ENCODE measurements at regions not wholly inside any gene's neighbourhood (a gene's known extent, or its start where the extent isn't known, plus 50 kb on each side); places are given as distances from the start of the nearest gene placed in this dataset.
A peak's percentile ranks its signal among the peaks of the same experiment; 100 is the strongest.

DNA sequence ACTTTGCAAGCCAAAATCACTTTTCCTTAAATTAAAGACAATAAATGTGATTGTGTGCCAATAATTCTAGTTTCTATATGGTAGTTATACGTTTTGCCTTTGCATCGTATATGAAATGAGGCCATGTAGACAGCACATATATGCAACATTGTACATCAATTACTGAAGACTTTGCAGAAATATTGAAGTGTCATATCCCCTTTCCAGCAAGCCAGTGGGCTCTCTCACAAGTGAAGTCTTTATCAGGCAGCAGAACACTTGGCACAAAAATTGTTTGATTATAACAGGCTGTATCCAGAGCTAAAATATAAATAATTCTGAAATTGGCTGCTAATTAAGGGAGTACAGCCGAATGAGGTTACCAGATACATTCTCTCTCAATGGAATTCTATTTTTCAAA, 588.6 kb upstream of the SEMA3D start:
- ATAC-seq (replicated peaks; ENCODE audit: extremely low read depth, poor library complexity, severe bottlenecking) (no peak), DNase-seq (ENCODE audit: low spot score in 2 of 2) (no peak)
- no peaks in the 10 kb centered on the region for H3K36me3 Mint-ChIP-seq (ENCODE audit: insufficient read depth)
- H3K4me1 Mint-ChIP-seq: no peaks in the 10 kb centered on the region
- no peak overlapping the region for H3K4me3 Mint-ChIP-seq
- no peak overlapping the region for H3K27ac Mint-ChIP-seq (ENCODE audit: low read depth)
- peaks cover 11% of the 10 kb centered on the region for H3K9me3 Mint-ChIP-seq
- no peaks in the 10 kb centered on the region for H3K27me3 Mint-ChIP-seq

DNA sequence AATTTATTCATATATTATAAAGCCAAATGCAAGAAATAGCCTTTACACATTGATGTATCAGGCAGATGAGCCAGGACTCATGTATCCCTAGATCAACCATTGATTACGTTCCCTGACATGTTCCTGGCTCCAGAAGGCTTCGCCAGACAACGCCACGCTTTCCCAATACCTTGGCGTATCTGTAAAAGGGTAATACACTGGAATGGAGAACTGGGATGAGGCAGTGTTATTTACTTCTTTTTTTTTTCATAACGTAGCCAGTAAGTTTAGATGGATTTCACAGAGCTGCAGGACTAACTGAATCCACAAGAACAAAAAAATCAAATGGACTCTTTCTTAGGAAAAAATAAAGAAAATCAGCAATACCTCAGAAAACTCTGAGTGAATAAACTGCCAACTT, 588.1 kb upstream of the SEMA3D start:
- Mint-ChIP-seq H3K4me1 (no peaks in the 10 kb centered on the region), H3K27ac (ENCODE audit: low read depth) (no peak overlapping the region), H3K9me3 (peaks cover 7% of the 10 kb centered on the region), H3K4me3 (no peak overlapping the region), H3K27me3 (no peaks in the 10 kb centered on the region), H3K36me3 (ENCODE audit: insufficient read depth) (no peaks in the 10 kb centered on the region)
- no peak for ATAC-seq (replicated peaks; ENCODE audit: extremely low read depth, poor library complexity, severe bottlenecking)
- no peak for DNase-seq (ENCODE audit: low spot score in 2 of 2)

DNA sequence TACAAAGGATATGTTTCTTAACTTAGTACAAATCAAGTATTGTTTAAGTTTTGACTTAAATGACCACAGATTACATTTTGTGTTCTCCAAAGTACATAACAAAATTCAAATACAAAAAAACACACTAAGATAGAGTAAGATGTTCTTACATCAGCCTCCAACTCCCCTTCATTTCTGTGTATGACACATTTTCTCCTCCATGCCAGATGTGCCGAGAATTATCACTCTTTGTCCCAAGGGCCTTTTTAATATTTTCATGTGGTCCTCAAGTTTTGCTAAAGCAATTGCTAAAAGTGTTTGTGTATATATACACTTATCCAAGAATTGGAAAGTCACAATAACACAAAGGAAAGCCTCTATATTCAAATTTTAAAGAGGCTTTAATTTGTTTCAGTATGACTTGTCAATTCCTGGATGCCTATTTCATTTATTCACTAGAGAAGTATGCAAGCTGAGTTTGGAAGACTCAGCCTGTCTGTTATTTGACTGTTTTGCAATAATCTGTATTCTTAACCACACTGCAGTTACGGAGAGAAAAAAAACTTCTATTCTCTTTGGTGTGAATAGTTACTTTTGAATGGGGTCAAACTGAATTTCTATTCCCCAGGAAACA, 586.4 kb upstream of the SEMA3D start:
- DNase-seq (ENCODE audit: low spot score in 2 of 2): no peak
- ATAC-seq (replicated peaks; ENCODE audit: extremely low read depth, poor library complexity, severe bottlenecking): no peak
- H3K36me3 Mint-ChIP-seq (ENCODE audit: insufficient read depth): no peaks in the 10 kb centered on the region
- no peaks in the 10 kb centered on the region for H3K27me3 Mint-ChIP-seq
- no peaks in the 10 kb centered on the region for H3K4me1 Mint-ChIP-seq
- H3K9me3 Mint-ChIP-seq: peaks cover 6% of the 10 kb centered on the region
- no peak overlapping the region for H3K27ac Mint-ChIP-seq (ENCODE audit: low read depth)
- H3K4me3 Mint-ChIP-seq: no peak overlapping the region

DNA sequence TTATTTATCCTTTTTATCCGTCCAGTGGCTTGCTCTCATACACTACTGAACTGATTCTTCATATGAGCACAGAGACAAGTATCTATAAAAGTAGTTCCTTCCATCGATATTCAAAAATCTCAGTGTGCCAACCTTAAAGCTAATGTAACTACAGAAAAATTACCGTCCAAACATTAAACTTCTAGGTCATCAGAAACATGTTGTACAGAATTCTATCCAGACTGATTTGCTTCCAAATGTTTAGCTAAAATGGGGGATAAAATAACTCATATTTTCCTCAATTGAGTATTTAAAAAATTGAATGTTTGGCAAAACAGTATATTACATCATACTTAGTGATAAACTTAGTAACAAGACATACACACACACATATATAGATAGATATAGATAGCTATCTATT, 584.7 kb upstream of the SEMA3D start:
- ATAC-seq (replicated peaks; ENCODE audit: extremely low read depth, poor library complexity, severe bottlenecking) (no peak), DNase-seq (ENCODE audit: low spot score in 2 of 2) (no peak)
- no peak overlapping the region for H3K27ac Mint-ChIP-seq (ENCODE audit: low read depth)
- H3K27me3 Mint-ChIP-seq: no peaks in the 10 kb centered on the region
- H3K36me3 Mint-ChIP-seq (ENCODE audit: insufficient read depth): no peaks in the 10 kb centered on the region
- no peak overlapping the region for H3K4me3 Mint-ChIP-seq
- no peaks in the 10 kb centered on the region for H3K4me1 Mint-ChIP-seq
- H3K9me3 Mint-ChIP-seq: no peaks in the 10 kb centered on the region

DNA sequence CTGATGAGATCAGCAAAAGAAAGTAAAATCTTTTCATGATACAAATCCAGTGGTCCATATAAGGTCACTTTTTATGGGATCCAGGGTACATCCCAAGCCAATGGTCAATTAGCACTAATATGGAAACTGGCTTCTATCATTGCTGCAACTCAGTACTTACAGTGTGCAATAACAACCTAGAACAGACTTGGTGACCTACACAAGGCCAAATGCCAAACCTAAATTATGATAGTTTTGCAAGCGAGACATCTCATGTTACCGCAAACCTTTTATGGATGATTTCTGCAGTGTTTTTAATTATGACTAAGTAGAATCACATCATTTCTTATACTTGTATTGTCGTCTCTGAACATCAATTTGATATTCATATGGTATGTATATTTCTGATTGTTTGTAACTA, 583.5 kb upstream of the SEMA3D start:
- H3K27ac Mint-ChIP-seq (ENCODE audit: low read depth): no peak overlapping the region
- no peaks in the 10 kb centered on the region for H3K4me1 Mint-ChIP-seq
- no peak for DNase-seq (ENCODE audit: low spot score in 2 of 2)
- no peaks in the 10 kb centered on the region for H3K27me3 Mint-ChIP-seq
- no peak overlapping the region for H3K4me3 Mint-ChIP-seq
- no peaks in the 10 kb centered on the region for H3K36me3 Mint-ChIP-seq (ENCODE audit: insufficient read depth)
- no peak for ATAC-seq (replicated peaks; ENCODE audit: extremely low read depth, poor library complexity, severe bottlenecking)
- H3K9me3 Mint-ChIP-seq: no peaks in the 10 kb centered on the region

DNA sequence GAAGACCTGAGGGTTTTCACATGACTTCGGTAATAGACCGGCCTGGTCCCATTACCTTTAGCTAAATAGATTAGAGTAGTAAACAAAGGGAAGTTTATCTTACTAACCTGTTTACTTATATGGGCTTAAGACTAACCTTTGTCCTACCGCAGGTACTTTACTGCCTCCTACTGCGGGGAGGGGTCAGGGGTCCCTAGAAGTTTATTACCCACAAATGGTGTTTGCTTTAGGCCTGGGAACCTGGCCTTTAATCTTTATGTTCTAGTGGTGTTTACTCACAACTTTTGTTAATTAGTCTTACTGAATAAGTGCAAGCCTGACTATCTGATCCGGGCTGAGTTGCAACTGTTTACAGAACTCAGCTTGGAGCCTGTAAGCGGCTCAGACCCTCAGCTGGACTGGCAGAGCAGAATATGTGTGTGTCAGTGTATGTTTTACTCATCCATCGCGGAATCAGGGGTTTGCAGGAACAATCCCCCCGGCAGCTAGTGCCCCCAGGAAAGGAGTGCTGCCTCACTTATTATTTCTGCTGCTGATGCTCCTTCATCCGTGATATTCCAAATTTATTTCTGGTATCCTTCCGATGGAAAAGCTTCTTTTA, 578.9 kb upstream of the SEMA3D start:
- Mint-ChIP-seq H3K27ac (ENCODE audit: low read depth) (no peak overlapping the region), H3K27me3 (no peaks in the 10 kb centered on the region)
- no peak for ATAC-seq (replicated peaks; ENCODE audit: extremely low read depth, poor library complexity, severe bottlenecking)

DNA sequence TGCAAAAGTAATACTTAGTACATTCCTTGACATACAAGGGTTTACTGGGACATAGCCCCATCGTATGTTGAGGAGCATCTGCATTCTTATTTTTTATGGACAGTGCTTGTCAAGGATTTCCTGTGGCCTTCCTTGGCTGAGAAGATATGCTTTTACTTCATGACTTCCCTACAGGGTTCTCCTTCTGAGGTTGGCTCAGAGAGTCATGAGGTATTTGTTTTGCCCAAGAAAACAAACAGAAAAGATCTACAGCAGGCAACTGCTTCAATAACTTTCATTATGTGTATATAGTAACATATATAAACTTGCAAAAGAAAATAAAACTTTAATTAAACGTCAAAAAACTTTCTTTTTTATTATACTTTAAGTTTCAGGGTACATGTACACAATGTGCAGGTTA, 577.2 kb upstream of the SEMA3D start:
- no peak overlapping the region for H3K27ac Mint-ChIP-seq (ENCODE audit: low read depth)
- no peak overlapping the region for H3K4me3 Mint-ChIP-seq
- ATAC-seq (replicated peaks; ENCODE audit: extremely low read depth, poor library complexity, severe bottlenecking): no peak
- no peaks in the 10 kb centered on the region for H3K4me1 Mint-ChIP-seq
- H3K27me3 Mint-ChIP-seq: no peaks in the 10 kb centered on the region
- peaks cover 4% of the 10 kb centered on the region for H3K9me3 Mint-ChIP-seq
- no peaks in the 10 kb centered on the region for H3K36me3 Mint-ChIP-seq (ENCODE audit: insufficient read depth)
- DNase-seq (ENCODE audit: low spot score in 2 of 2): no peak

More for the DNA sequence above, 578.9 kb upstream of the SEMA3D start:
- DNase-seq (ENCODE audit: low spot score in 2 of 2): no peak
- H3K4me1 Mint-ChIP-seq: no peaks in the 10 kb centered on the region
- H3K9me3 Mint-ChIP-seq: peaks cover 4% of the 10 kb centered on the region
- no peak overlapping the region for H3K4me3 Mint-ChIP-seq
- H3K36me3 Mint-ChIP-seq (ENCODE audit: insufficient read depth): no peaks in the 10 kb centered on the region

DNA sequence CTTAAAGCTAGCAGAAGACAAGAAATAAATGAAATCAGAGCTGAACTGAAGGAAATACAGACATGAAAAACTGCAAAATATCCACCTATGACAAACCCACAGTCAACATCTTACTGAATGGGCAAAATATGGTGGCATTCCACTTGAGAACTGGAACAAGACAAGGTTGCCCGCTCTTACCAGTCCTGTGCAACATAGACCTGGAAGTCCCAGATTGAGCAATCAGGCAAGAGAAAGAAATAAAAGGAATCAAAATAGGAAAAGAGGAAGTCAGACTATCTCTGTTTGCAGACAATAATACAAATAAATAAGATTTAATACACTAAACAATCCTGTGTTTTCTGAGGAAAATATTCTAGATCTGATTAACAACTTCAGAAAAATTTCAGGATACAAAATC, 570.5 kb upstream of the SEMA3D start:
- Mint-ChIP-seq H3K4me3 (no peak overlapping the region), H3K27me3 (no peaks in the 10 kb centered on the region), H3K36me3 (ENCODE audit: insufficient read depth) (no peaks in the 10 kb centered on the region), H3K4me1 (no peaks in the 10 kb centered on the region), H3K27ac (ENCODE audit: low read depth) (no peak overlapping the region), H3K9me3 (peaks cover 45% of the 10 kb centered on the region)
- DNase-seq (ENCODE audit: low spot score in 2 of 2) (no peak), ATAC-seq (replicated peaks; ENCODE audit: extremely low read depth, poor library complexity, severe bottlenecking) (no peak)

DNA sequence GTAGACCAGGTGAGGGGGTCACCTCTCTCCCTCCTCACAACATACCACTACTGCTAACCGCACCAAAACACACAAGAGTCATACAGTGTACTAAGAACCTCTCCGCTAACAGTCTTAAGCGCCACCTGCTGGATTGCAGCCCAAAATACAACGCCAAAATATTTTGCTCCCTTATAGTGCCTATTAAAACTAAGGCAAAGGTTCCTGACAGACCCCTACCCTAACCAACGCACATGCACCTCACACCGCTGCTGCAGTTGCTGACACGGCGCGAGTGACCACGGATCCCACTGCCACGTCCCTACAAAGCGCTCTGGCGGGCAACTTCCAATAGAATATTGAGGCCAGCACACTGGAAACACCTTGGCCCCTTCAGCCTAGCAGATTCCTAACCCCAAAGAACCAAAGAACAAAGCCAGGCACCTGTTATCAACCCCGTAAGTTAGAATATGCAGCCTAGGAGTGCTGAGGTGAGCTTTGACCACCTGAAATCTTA, 563.6 kb upstream of the SEMA3D start:
- DNase-seq (ENCODE audit: low spot score in 2 of 2) (no peak), ATAC-seq (replicated peaks; ENCODE audit: extremely low read depth, poor library complexity, severe bottlenecking) (peak; percentile 24)
- H3K9me3 Mint-ChIP-seq: peaks cover 52% of the 10 kb centered on the region
- H3K27me3 Mint-ChIP-seq: no peaks in the 10 kb centered on the region
- H3K36me3 Mint-ChIP-seq (ENCODE audit: insufficient read depth): no peaks in the 10 kb centered on the region
- no peak overlapping the region for H3K4me3 Mint-ChIP-seq
- H3K4me1 Mint-ChIP-seq: no peaks in the 10 kb centered on the region
- no peak overlapping the region for H3K27ac Mint-ChIP-seq (ENCODE audit: low read depth)

DNA sequence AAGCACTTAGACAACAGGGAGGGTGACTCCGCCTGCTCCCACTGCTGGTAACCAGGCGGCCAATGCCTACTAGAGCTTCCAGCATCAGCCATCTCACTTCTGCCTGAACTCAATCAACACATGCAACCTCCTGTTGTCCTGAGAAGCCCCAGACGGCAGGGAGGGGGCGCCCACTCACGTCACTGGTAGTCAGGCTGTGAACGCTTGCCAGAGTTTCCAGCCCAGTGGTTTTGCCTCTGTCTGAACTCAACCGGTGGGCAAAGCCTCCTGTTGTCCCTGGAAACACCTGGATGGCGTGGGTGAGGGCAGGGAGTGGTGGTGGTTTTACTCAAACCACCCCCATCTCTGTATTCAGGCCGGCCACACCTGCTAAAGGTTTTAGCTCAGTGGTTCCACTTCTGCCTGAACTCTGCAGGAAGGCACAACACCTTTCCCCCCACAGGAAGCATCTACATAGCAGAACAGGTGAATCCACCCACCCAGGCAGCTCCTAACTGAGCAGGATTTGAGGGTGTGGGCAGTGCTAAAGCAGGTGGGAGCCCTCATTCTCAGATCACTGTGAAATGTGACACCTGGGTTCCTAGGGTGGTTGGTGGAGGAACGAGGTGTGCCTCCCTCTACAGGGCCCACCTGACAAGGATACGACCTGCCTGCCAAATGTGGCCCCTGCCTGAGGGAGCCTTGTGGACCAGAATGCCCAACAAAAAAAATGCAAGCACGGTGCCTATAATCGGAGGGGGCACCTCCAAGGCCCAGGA, 563.0 kb upstream of the SEMA3D start:
- Mint-ChIP-seq H3K36me3 (ENCODE audit: insufficient read depth) (no peaks in the 10 kb centered on the region), H3K27ac (ENCODE audit: low read depth) (no peak overlapping the region), H3K27me3 (no peaks in the 10 kb centered on the region), H3K9me3 (peaks cover 46% of the 10 kb centered on the region), H3K4me3 (no peak overlapping the region), H3K4me1 (no peaks in the 10 kb centered on the region)
- DNase-seq (ENCODE audit: low spot score in 2 of 2) (no peak), ATAC-seq (replicated peaks; ENCODE audit: extremely low read depth, poor library complexity, severe bottlenecking) (no peak)

DNA sequence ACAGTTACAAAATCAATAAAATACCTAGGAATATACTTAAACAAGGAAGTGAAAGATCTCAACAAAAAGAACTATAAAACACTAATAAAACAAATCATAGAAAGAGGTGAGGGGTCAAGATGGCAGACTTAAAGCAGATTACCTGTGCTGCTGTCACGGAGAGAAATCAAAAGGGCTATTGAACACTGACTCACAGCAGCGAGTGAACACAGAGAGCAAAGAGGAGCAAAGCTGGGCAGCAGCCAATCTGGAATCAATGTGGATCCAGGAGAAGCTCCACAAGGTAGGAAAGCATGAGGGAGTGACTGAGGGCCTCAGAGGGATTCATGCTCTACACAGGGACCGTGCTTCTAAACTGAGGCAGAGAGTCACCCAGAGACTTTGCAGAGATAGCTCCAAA, 562.0 kb upstream of the SEMA3D start:
- H3K4me3 Mint-ChIP-seq: no peak overlapping the region
- no peak overlapping the region for H3K27ac Mint-ChIP-seq (ENCODE audit: low read depth)
- no peaks in the 10 kb centered on the region for H3K27me3 Mint-ChIP-seq
- ATAC-seq (replicated peaks; ENCODE audit: extremely low read depth, poor library complexity, severe bottlenecking): no peak
- no peak for DNase-seq (ENCODE audit: low spot score in 2 of 2)
- H3K4me1 Mint-ChIP-seq: no peaks in the 10 kb centered on the region
- peaks cover 46% of the 10 kb centered on the region for H3K9me3 Mint-ChIP-seq
- H3K36me3 Mint-ChIP-seq (ENCODE audit: insufficient read depth): no peaks in the 10 kb centered on the region

DNA sequence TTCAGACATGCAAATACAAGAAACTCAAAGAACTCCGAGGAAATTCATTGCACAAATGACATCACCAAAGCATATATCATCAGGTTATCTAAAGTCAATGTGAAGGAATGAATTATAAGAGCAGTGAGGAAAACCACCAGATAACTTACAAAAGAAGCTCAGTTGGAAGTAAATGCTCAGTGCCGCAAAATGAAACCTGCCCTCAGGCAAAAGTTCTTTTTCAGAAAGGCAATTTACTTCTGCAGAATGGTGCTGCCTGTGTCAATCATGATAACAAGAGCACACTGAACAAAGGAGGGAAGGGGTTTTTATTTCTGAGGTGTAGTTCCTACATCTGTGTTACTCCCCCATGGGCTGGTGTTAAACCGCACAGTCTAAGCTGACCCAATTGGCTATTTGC, 550.6 kb upstream of the SEMA3D start:
- Mint-ChIP-seq H3K36me3 (ENCODE audit: insufficient read depth) (no peaks in the 10 kb centered on the region), H3K9me3 (peaks cover 36% of the 10 kb centered on the region), H3K4me1 (no peaks in the 10 kb centered on the region), H3K27me3 (no peaks in the 10 kb centered on the region), H3K4me3 (no peak overlapping the region), H3K27ac (ENCODE audit: low read depth) (no peak overlapping the region)
- DNase-seq (ENCODE audit: low spot score in 2 of 2) (no peak), ATAC-seq (replicated peaks; ENCODE audit: extremely low read depth, poor library complexity, severe bottlenecking) (no peak)

DNA sequence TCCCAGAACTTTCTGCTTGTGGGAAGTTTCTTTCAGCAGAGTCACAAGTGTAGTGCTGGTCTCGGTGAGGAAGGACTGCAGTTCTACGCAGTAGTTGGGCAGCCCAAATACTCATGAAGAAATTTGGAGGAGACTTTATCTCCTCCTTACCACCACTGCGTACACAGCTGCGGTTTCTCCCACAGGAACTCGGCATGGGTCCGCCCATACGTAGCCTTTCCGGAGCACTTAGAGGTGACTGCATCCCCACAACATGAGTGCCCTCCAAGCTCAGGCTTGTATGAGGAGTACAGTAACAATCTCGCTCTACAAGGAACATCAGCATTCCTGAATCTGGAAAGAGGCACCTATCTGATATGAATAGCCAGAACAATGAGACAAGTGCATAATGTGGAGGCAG, 549.2 kb upstream of the SEMA3D start:
- ATAC-seq (replicated peaks; ENCODE audit: extremely low read depth, poor library complexity, severe bottlenecking): no peak
- no peak for DNase-seq (ENCODE audit: low spot score in 2 of 2)
- Mint-ChIP-seq H3K4me1 (no peaks in the 10 kb centered on the region), H3K4me3 (no peak overlapping the region), H3K9me3 (peaks cover 45% of the 10 kb centered on the region), H3K27me3 (no peaks in the 10 kb centered on the region), H3K36me3 (ENCODE audit: insufficient read depth) (no peaks in the 10 kb centered on the region), H3K27ac (ENCODE audit: low read depth) (no peak overlapping the region)
